ENCODE measurements at regions not wholly inside any gene's neighbourhood (a gene's known extent, or its start where the extent isn't known, plus 50 kb on each side); places are given as distances from the start of the nearest gene placed in this dataset.

- TF ChIP-seq POLR2A (IDR thresholded peaks at IDR 0.05) (no peak), CTCF (IDR thresholded peaks at IDR 0.05) (no peak)
These were observed 272.8 kb downstream of the FIGN start for GRCh38 chr2:163462993-163463392.
